WTC11 (cell line): ENCODE measurements at regions not wholly inside any gene's neighbourhood (a gene's known extent, or its start where the extent isn't known, plus 50 kb on each side); places are given as distances from the start of the nearest gene placed in this dataset.

ENCODE experiments used
- CBFB ChIP-seq: sonication (generic); formaldehyde crosslinking; IDR thresholded peaks from 2 replicates; pipeline ENCODE4 v1.8.1; 2022; ENCODE audit warnings: mild to moderate bottlenecking, low read depth, missing genetic modification reagents
- CREB1 ChIP-seq: sonication (generic); formaldehyde crosslinking; IDR thresholded peaks from 2 replicates; pipeline ENCODE4 v1.8.0; 2023; ENCODE audit warnings: mild to moderate bottlenecking, missing genetic modification reagents
- CREM ChIP-seq: sonication (generic); formaldehyde crosslinking; IDR thresholded peaks from 2 replicates; pipeline ENCODE4 v1.8.1; 2022; ENCODE audit warnings: mild to moderate bottlenecking, missing genetic modification reagents, moderate library complexity
- ELF4 ChIP-seq: sonication (generic); formaldehyde crosslinking; IDR thresholded peaks from 2 replicates; pipeline ENCODE4 v1.8.1; 2022; ENCODE audit warnings: low read depth, mild to moderate bottlenecking, moderate library complexity, missing genetic modification reagents
- HMGA2 ChIP-seq: fragments of 250-450 bp; sonication (Bioruptor Pico); IDR thresholded peaks from 2 replicates; pipeline ENCODE4 v1.4.0; 2021; ENCODE audit warnings: mild to moderate bottlenecking, moderate library complexity
- JUN ChIP-seq: sonication (generic); formaldehyde crosslinking; IDR thresholded peaks from 2 replicates; pipeline ENCODE4 v1.8.0; 2023; ENCODE audit warnings: mild to moderate bottlenecking, missing genetic modification reagents
- RORB ChIP-seq: fragments of 250-450 bp; sonication (Bioruptor Pico); IDR thresholded peaks from 2 replicates; pipeline ENCODE4 v1.9.0; 2021; ENCODE audit warnings: mild to moderate bottlenecking
- SP1 ChIP-seq: sonication (generic); formaldehyde crosslinking; conservative IDR thresholded peaks from 2 replicates; pipeline ENCODE4 v1.8.1; 2022; ENCODE audit warnings: missing genetic modification reagents
- ZNF138 ChIP-seq: sonication (generic); formaldehyde crosslinking; conservative IDR thresholded peaks from 2 replicates; pipeline ENCODE4 v1.8.1; 2022; ENCODE audit warnings: mild to moderate bottlenecking, moderate library complexity, missing genetic modification reagents
- TF ChIP-seq, protein P1 (sequence below): fragments of 200-600 bp; IDR thresholded peaks from 2 replicates; pipeline ENCODE4 v1.8.0; 2022; ENCODE audit warnings: antibody characterized with exemption
- TF ChIP-seq, protein P2 (sequence below): sonication (generic); formaldehyde crosslinking; IDR thresholded peaks from 2 replicates; pipeline ENCODE4 v1.8.1; 2022; ENCODE audit warnings: missing genetic modification reagents, borderline replicate concordance
- TF ChIP-seq, protein P3 (sequence below): sonication (generic); formaldehyde crosslinking; IDR thresholded peaks from 2 replicates; pipeline ENCODE4 v1.8.0; 2022; ENCODE audit warnings: mild to moderate bottlenecking, missing genetic modification reagents
- TF ChIP-seq, protein P4 (sequence below): sonication (generic); formaldehyde crosslinking; IDR thresholded peaks from 2 replicates; pipeline ENCODE4 v1.8.1; 2022; ENCODE audit warnings: low read depth, mild to moderate bottlenecking, moderate library complexity, missing genetic modification reagents, borderline replicate concordance

DNA sequence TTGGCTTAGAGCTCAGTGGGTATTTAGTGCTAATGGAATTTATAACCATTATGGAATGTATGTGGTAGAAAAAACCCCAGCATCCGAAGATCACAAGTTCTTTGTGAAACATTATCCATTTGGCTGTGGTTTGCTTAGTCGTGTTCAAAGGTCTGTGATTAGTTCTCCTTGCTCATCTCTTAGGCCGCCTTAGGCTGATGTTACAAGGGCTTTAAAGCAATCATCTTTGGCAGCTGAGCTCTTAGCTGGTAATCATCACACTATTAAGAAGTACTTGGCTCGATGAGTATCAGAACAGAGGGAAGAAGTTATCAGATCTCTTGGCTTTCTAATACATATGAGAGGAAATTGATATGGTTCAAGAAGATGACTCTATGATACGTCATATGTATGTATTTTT lies 124.1 kb upstream of the E2F7 start:
- TF ChIP-seq, protein P1, sequence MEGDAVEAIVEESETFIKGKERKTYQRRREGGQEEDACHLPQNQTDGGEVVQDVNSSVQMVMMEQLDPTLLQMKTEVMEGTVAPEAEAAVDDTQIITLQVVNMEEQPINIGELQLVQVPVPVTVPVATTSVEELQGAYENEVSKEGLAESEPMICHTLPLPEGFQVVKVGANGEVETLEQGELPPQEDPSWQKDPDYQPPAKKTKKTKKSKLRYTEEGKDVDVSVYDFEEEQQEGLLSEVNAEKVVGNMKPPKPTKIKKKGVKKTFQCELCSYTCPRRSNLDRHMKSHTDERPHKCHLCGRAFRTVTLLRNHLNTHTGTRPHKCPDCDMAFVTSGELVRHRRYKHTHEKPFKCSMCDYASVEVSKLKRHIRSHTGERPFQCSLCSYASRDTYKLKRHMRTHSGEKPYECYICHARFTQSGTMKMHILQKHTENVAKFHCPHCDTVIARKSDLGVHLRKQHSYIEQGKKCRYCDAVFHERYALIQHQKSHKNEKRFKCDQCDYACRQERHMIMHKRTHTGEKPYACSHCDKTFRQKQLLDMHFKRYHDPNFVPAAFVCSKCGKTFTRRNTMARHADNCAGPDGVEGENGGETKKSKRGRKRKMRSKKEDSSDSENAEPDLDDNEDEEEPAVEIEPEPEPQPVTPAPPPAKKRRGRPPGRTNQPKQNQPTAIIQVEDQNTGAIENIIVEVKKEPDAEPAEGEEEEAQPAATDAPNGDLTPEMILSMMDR, result no peak
- TF ChIP-seq, protein P2, sequence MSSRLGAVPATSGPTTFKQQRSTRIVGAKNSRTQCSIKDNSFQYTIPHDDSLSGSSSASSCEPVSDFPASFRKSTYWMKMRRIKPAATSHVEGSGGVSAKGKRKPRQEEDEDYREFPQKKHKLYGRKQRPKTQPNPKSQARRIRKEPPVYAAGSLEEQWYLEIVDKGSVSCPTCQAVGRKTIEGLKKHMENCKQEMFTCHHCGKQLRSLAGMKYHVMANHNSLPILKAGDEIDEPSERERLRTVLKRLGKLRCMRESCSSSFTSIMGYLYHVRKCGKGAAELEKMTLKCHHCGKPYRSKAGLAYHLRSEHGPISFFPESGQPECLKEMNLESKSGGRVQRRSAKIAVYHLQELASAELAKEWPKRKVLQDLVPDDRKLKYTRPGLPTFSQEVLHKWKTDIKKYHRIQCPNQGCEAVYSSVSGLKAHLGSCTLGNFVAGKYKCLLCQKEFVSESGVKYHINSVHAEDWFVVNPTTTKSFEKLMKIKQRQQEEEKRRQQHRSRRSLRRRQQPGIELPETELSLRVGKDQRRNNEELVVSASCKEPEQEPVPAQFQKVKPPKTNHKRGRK (CRISPR knock-in tag), result no peak
- TF ChIP-seq JUN (no peak), CBFB (CRISPR knock-in tag) (no peak), CREM (CRISPR knock-in tag) (no peak), ELF4 (CRISPR knock-in tag) (no peak), HMGA2 (CRISPR knock-in tag) (no peak), ZNF138 (no peak), CREB1 (no peak), RORB (CRISPR knock-in tag) (no peak), SP1 (CRISPR knock-in tag) (no peak)
- TF ChIP-seq, protein P3, sequence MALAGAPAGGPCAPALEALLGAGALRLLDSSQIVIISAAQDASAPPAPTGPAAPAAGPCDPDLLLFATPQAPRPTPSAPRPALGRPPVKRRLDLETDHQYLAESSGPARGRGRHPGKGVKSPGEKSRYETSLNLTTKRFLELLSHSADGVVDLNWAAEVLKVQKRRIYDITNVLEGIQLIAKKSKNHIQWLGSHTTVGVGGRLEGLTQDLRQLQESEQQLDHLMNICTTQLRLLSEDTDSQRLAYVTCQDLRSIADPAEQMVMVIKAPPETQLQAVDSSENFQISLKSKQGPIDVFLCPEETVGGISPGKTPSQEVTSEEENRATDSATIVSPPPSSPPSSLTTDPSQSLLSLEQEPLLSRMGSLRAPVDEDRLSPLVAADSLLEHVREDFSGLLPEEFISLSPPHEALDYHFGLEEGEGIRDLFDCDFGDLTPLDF, result no peak
- TF ChIP-seq, protein P4, sequence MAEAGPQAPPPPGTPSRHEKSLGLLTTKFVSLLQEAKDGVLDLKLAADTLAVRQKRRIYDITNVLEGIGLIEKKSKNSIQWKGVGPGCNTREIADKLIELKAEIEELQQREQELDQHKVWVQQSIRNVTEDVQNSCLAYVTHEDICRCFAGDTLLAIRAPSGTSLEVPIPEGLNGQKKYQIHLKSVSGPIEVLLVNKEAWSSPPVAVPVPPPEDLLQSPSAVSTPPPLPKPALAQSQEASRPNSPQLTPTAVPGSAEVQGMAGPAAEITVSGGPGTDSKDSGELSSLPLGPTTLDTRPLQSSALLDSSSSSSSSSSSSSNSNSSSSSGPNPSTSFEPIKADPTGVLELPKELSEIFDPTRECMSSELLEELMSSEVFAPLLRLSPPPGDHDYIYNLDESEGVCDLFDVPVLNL, result no peak
